ENCODE measurements at regions not wholly inside any gene's neighbourhood (a gene's known extent, or its start where the extent isn't known, plus 50 kb on each side); places are given as distances from the start of the nearest gene placed in this dataset.

GRCh38 chrX:39550795-39551361, 546.9 kb downstream of the BCOR start:
- TF ChIP-seq CTCF (tag by site-specific recombination; IDR thresholded peaks at IDR 0.05) (no peak), TSHZ1 (tag by site-specific recombination; IDR thresholded peaks at IDR 0.05; ENCODE audit: borderline replicate concordance) (no peak), ZSCAN30 (tag by site-specific recombination; IDR thresholded peaks at IDR 0.05) (no peak), ZBTB49 (tag by site-specific recombination; IDR thresholded peaks at IDR 0.05; ENCODE audit: low read depth) (no peak), ZNF18 (tag by site-specific recombination; IDR thresholded peaks at IDR 0.05) (no peak), ZNF2 (tag by site-specific recombination; IDR thresholded peaks at IDR 0.05) (no peak), ZSCAN16 (tag by site-specific recombination; IDR thresholded peaks at IDR 0.05) (no peak), ZNF362 (tag by site-specific recombination; IDR thresholded peaks at IDR 0.05) (no peak), PBX3 (CRISPR knock-in tag; IDR thresholded peaks at IDR 0.05) (no peak), ZNF24 (tag by site-specific recombination; IDR thresholded peaks at IDR 0.05) (no peak), ZNF530 (tag by site-specific recombination; IDR thresholded peaks at IDR 0.05; ENCODE audit: low read depth) (no peak)

Measured in HEK293 (cell line).